Osteoblast (primary cell): ENCODE measurements at regions not wholly inside any gene's neighbourhood (a gene's known extent, or its start where the extent isn't known, plus 50 kb on each side); places are given as distances from the start of the nearest gene placed in this dataset.

ENCODE experiments used
- DNase-seq: peaks from one replicate; pipeline ENCODE4 v3.0.0; 2011; ENCODE audit warnings: low spot score, mixed read lengths; ENCODE audit not compliant: insufficient read length; ENCODE audit errors: missing footprints
- H2AFZ ChIP-seq: 2 replicates; pipeline ENCODE4 v1.6.0; 2011; ENCODE audit warnings: mild to moderate bottlenecking, low read length
- H3K27ac ChIP-seq: 2 replicates; pipeline ENCODE4 v1.5.1; 2011; ENCODE audit warnings: mild to moderate bottlenecking, low read depth, low read length, moderate library complexity
- H3K27me3 ChIP-seq: 2 replicates; pipeline ENCODE4 v1.6.0; 2012; ENCODE audit warnings: mild to moderate bottlenecking, control low read depth, inconsistent platforms, low read length, moderate library complexity; ENCODE audit not compliant: insufficient read depth
- H3K36me3 ChIP-seq: 2 replicates; pipeline ENCODE4 v1.5.1; 2011; ENCODE audit warnings: mild to moderate bottlenecking, low read length, control low read depth, moderate library complexity; ENCODE audit not compliant: insufficient read depth
- H3K4me1 ChIP-seq: 2 replicates; pipeline ENCODE4 v1.5.1; 2011; ENCODE audit warnings: mild to moderate bottlenecking, low read length, control low read depth, moderate library complexity; ENCODE audit not compliant: insufficient read depth
- H3K4me2 ChIP-seq: 2 replicates; pipeline ENCODE4 v1.6.0; 2011; ENCODE audit warnings: mild to moderate bottlenecking, low read length; ENCODE audit not compliant: insufficient read depth
- H3K4me3 ChIP-seq: fragments of 200-600 bp; sonication (generic); 3 replicates; pipeline ENCODE4 v1.5.1; 2012; ENCODE audit warnings: mild to moderate bottlenecking, low read length, inconsistent platforms; ENCODE audit not compliant: insufficient read depth
- H3K79me2 ChIP-seq: 2 replicates; pipeline ENCODE4 v1.6.0; 2012; ENCODE audit warnings: mild to moderate bottlenecking, low read length, control low read depth, inconsistent platforms; ENCODE audit not compliant: insufficient read depth
- H3K9me3 ChIP-seq: 2 replicates; pipeline ENCODE4 v1.5.1; 2011; ENCODE audit warnings: low read depth, low read length, control low read depth
- H4K20me1 ChIP-seq: 2 replicates; pipeline ENCODE4 v1.6.0; 2012; ENCODE audit warnings: mild to moderate bottlenecking, low read length, control low read depth; ENCODE audit not compliant: insufficient read depth
- CTCF ChIP-seq: IDR thresholded peaks from 2 replicates; pipeline ENCODE4 v1.5.1; 2011; ENCODE audit warnings: mild to moderate bottlenecking, low read depth, low read length, moderate library complexity; ENCODE audit errors: extremely low read depth

- no peak overlapping the region for H3K4me2 ChIP-seq
- H3K79me2 ChIP-seq: no peaks in the 10 kb centered on the region
- H4K20me1 ChIP-seq: no peaks in the 10 kb centered on the region
- TF ChIP-seq CTCF: no peak
- H3K4me1 ChIP-seq: no peaks in the 10 kb centered on the region
- no peaks in the 10 kb centered on the region for H3K27me3 ChIP-seq
- no peak overlapping the region for H3K27ac ChIP-seq
- H3K36me3 ChIP-seq: no peaks in the 10 kb centered on the region
- DNase-seq: no peak
- H2AFZ ChIP-seq: no peak overlapping the region
- H3K9me3 ChIP-seq: no peaks in the 10 kb centered on the region
- no peak overlapping the region for H3K4me3 ChIP-seq
Measured at GRCh38 chrX:95911062-95911461, 773.6 kb upstream of the DIAPH2 start.

- no peaks in the 10 kb centered on the region for H3K36me3 ChIP-seq
- no peak overlapping the region for H3K4me2 ChIP-seq
- no peaks in the 10 kb centered on the region for H3K9me3 ChIP-seq
- no peak overlapping the region for H2AFZ ChIP-seq
- H3K4me1 ChIP-seq: no peaks in the 10 kb centered on the region
- no peaks in the 10 kb centered on the region for H3K27me3 ChIP-seq
- no peak for TF ChIP-seq CTCF
- peak; percentile 5 for DNase-seq
- H3K27ac ChIP-seq: no peak overlapping the region
- no peak overlapping the region for H3K4me3 ChIP-seq
- H4K20me1 ChIP-seq: no peaks in the 10 kb centered on the region
- no peaks in the 10 kb centered on the region for H3K79me2 ChIP-seq
Measured at GRCh38 chrX:95919605-95920004, 765.0 kb upstream of the DIAPH2 start.

- no peaks in the 10 kb centered on the region for H3K27me3 ChIP-seq
- H2AFZ ChIP-seq: no peak overlapping the region
- TF ChIP-seq CTCF: no peak
- H3K36me3 ChIP-seq: no peaks in the 10 kb centered on the region
- no peak overlapping the region for H3K4me3 ChIP-seq
- H3K9me3 ChIP-seq: no peaks in the 10 kb centered on the region
- no peaks in the 10 kb centered on the region for H3K4me1 ChIP-seq
- DNase-seq: no peak
- H3K27ac ChIP-seq: no peak overlapping the region
- H3K79me2 ChIP-seq: no peaks in the 10 kb centered on the region
- no peaks in the 10 kb centered on the region for H4K20me1 ChIP-seq
- no peak overlapping the region for H3K4me2 ChIP-seq
Measured at GRCh38 chrX:95945528-95945927, 739.1 kb upstream of the DIAPH2 start.

GRCh38 chrX:95949588-95949987 lies 735.1 kb upstream of the DIAPH2 start:
- DNase-seq: no peak
- H3K27ac ChIP-seq: no peak overlapping the region
- no peaks in the 10 kb centered on the region for H3K79me2 ChIP-seq
- H3K4me3 ChIP-seq: no peak overlapping the region
- H3K36me3 ChIP-seq: no peaks in the 10 kb centered on the region
- H4K20me1 ChIP-seq: no peaks in the 10 kb centered on the region
- no peak overlapping the region for H3K4me2 ChIP-seq
- no peak for TF ChIP-seq CTCF
- H2AFZ ChIP-seq: no peak overlapping the region
- no peaks in the 10 kb centered on the region for H3K27me3 ChIP-seq
- no peaks in the 10 kb centered on the region for H3K9me3 ChIP-seq
- H3K4me1 ChIP-seq: no peaks in the 10 kb centered on the region
